GM23338 (cell line): ENCODE measurements at regions not wholly inside any gene's neighbourhood (a gene's known extent, or its start where the extent isn't known, plus 50 kb on each side); places are given as distances from the start of the nearest gene placed in this dataset.

Experiments used
- CTCF ChIP-seq, 2 experiments: fragments of 200-600 bp in 1 of 2; sonication (generic) in 1 of 2; conservative IDR thresholded peaks; 2 replicates each; pipeline versions ENCODE4 v1.5.1 to v1.6.1; 2016 to 2017; ENCODE audit warnings: antibody characterized with exemption in 2 of 2, low read depth in 2 of 2, mild to moderate bottlenecking in 2 of 2, moderate library complexity in 1 of 2
- EZH2 ChIP-seq: fragments of 200-600 bp; sonication (generic); IDR thresholded peaks from one replicate; pipeline ENCODE4 v1.8.0; 2017; ENCODE audit warnings: antibody characterized with exemption, mild to moderate bottlenecking, low read depth; ENCODE audit not compliant: unreplicated experiment
- POLR2AphosphoS5 ChIP-seq: IDR thresholded peaks from 2 replicates; pipeline ENCODE4 v1.6.1; 2016; ENCODE audit warnings: antibody characterized with exemption, low read depth
- TF ChIP-seq, protein P1 (sequence below): fragments of 250-450 bp; sonication (Bioruptor Pico); IDR thresholded peaks from 2 replicates; pipeline ENCODE4 v1.5.0; 2020; ENCODE audit warnings: mild to moderate bottlenecking, moderate library complexity

- no peak for TF ChIP-seq CTCF (conservative IDR thresholded peaks at IDR 0.05; ENCODE audit: low read depth in 2 of 2)
- TF ChIP-seq EZH2 = no peak
- no peak for TF ChIP-seq POLR2AphosphoS5
- TF ChIP-seq, protein P1, sequence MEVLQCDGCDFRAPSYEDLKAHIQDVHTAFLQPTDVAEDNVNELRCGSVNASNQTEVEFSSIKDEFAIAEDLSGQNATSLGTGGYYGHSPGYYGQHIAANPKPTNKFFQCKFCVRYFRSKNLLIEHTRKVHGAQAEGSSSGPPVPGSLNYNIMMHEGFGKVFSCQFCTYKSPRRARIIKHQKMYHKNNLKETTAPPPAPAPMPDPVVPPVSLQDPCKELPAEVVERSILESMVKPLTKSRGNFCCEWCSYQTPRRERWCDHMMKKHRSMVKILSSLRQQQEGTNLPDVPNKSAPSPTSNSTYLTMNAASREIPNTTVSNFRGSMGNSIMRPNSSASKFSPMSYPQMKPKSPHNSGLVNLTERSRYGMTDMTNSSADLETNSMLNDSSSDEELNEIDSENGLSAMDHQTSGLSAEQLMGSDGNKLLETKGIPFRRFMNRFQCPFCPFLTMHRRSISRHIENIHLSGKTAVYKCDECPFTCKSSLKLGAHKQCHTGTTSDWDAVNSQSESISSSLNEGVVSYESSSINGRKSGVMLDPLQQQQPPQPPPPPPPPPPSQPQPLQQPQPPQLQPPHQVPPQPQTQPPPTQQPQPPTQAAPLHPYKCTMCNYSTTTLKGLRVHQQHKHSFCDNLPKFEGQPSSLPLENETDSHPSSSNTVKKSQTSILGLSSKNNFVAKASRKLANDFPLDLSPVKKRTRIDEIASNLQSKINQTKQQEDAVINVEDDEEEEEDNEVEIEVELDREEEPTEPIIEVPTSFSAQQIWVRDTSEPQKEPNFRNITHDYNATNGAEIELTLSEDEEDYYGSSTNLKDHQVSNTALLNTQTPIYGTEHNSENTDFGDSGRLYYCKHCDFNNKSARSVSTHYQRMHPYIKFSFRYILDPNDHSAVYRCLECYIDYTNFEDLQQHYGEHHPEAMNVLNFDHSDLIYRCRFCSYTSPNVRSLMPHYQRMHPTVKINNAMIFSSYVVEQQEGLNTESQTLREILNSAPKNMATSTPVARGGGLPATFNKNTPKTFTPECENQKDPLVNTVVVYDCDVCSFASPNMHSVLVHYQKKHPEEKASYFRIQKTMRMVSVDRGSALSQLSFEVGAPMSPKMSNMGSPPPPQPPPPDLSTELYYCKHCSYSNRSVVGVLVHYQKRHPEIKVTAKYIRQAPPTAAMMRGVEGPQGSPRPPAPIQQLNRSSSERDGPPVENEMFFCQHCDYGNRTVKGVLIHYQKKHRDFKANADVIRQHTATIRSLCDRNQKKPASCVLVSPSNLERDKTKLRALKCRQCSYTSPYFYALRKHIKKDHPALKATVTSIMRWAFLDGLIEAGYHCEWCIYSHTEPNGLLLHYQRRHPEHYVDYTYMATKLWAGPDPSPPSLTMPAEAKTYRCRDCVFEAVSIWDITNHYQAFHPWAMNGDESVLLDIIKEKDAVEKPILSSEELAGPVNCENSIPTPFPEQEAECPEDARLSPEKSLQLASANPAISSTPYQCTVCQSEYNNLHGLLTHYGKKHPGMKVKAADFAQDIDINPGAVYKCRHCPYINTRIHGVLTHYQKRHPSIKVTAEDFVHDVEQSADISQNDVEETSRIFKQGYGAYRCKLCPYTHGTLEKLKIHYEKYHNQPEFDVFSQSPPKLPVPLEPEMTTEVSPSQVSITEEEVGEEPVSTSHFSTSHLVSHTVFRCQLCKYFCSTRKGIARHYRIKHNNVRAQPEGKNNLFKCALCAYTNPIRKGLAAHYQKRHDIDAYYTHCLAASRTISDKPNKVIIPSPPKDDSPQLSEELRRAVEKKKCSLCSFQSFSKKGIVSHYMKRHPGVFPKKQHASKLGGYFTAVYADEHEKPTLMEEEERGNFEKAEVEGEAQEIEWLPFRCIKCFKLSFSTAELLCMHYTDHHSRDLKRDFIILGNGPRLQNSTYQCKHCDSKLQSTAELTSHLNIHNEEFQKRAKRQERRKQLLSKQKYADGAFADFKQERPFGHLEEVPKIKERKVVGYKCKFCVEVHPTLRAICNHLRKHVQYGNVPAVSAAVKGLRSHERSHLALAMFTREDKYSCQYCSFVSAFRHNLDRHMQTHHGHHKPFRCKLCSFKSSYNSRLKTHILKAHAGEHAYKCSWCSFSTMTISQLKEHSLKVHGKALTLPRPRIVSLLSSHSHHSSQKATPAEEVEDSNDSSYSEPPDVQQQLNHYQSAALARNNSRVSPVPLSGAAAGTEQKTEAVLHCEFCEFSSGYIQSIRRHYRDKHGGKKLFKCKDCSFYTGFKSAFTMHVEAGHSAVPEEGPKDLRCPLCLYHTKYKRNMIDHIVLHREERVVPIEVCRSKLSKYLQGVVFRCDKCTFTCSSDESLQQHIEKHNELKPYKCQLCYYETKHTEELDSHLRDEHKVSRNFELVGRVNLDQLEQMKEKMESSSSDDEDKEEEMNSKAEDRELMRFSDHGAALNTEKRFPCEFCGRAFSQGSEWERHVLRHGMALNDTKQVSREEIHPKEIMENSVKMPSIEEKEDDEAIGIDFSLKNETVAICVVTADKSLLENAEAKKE = no peak
Measured at GRCh38 chr20:52019313-52019712, 172.3 kb downstream of the ZFP64 start.
